HG02759 (cell line): ENCODE measurements at regions not wholly inside any gene's neighbourhood (a gene's known extent, or its start where the extent isn't known, plus 50 kb on each side); places are given as distances from the start of the nearest gene placed in this dataset.
"Not testable (repeated sequence)": the region's sequence is repeated elsewhere in the genome, so short reads cannot be mapped to it uniquely, and the experiment has no call there.

Experiments used
- ATAC-seq: cut with Tn5 transposase; IDR thresholded peaks from one replicate; pipeline ENCODE4 v1.9.1; 2021; ENCODE audit warnings: mild to moderate bottlenecking, moderate library complexity; ENCODE audit not compliant: unreplicated experiment

DNA sequence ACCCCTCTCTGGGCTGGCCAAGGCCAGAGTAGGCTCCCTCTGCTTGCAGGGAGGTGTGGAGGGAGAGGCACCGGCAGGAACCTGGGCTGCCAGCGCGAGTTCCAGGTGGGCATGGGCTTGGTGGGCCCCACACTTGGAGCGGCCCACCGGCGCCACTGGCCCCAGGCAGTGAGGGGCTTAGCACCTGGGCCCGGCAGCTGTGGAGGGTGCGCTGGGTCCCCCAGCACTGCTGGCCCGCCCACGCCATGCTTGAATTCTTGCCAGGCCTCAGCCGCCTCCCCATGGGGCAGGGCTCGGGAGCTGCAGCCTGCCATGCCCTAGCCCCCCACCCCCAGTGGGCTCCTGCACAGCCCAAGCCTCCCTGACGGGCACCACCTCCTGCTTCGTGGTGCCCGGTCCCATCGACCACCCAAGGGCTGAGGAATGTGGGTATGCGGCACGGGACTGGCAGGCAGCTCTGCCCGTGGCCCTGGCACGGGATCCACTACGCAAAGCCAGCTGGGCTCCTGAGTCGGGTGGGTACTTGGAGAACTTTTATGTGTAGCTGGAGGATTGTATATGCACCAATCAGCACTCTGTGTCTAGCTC lies 1648.0 kb downstream of the OLFM4 start:
- ATAC-seq = no peak

DNA sequence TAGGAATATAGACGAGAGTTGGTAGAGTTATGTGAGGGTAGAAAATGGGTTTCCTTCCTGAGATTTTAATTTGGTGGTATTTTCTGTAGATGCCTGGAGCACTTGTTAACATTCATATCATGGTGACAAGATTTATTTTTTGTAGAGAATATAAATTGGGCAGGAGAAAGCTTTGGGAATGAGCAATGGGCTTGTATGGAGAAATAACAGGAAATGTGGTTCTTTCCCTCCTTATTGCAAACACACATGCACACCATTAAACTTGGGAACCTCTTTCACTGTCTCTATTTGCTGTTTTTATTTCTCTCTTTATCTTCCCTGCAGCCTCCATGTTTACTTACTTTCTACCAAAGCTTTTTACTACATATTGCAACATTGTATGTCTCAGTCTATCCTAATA lies 1653.6 kb downstream of the OLFM4 start:
- ATAC-seq = no peak

DNA sequence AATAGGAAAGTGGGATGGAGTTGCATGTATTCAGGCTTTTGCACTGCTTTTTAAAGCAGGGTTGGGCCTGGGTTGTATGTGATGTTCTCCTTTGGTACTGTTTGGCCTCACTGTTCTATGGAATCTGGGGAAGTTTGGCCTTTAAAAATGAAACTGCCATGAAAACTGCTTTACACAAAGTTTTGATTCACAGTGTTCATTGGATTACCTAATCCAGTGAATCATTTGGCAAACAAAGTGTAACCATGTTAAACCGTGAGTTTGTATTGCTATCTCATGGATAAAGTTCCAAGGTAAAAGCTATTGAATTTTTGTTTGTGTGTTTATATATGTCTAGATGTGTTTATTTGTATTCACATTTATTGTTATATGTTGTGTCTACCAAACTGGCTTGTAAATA lies 1658.6 kb downstream of the OLFM4 start:
- ATAC-seq = no peak

DNA sequence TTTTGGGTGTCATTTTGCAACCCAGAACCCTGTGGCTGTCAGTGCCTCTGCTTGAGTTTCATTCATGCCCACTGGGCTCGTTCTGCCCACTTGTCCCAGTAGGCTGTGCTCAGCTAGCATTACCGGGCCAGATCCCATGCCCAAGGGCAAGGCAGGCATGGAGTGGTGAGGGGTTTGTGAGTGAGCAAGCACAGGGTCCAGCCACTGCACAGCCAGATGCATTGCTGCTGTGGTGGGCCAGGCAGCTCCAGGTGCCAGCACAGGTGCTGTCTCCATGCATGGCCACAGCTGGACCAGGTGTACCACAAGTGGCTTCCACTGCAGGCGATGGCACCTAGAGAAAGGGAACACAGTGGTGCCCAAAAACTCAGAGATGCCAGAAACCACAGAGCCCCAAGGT lies 1671.2 kb downstream of the OLFM4 start:
- ATAC-seq = no peak

DNA sequence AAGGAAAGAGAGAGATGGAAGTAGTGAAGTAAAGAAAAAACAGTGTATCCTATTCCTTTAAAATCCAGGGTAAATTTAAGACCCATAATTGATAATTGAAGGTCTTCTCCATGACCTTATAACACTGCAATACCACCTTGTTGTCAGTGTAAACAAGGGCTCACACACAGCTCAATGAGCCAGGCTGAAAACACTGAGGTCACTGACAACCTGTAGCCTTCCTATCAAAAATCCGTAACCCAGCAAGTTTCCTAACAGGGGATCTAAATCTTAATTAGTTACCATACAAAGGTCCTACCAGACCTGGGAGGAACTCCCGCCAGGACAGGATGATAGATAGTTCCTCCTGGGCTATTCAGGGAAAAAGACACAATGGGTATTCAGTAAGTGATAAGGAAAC lies 1677.1 kb downstream of the OLFM4 start:
- ATAC-seq = no peak

DNA sequence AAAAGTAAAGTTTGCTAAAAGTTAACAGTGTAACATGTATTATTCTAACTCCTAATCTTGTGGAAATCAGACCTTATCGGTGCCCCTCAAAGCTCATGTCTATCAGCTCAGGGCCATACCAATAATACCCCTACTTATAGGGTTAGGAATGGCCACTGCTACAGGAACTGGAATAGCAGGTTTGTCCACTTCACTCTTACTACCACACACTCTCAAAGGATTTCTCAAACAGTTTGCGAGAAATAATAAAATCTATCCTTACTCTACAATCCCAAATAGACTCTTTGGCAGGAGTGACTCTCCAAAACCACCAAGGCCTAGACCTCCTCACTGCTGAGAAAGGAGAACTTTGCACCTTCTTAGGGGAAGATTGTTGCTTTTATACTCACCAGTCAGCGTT lies 1677.7 kb downstream of the OLFM4 start:
- no peak for ATAC-seq

DNA sequence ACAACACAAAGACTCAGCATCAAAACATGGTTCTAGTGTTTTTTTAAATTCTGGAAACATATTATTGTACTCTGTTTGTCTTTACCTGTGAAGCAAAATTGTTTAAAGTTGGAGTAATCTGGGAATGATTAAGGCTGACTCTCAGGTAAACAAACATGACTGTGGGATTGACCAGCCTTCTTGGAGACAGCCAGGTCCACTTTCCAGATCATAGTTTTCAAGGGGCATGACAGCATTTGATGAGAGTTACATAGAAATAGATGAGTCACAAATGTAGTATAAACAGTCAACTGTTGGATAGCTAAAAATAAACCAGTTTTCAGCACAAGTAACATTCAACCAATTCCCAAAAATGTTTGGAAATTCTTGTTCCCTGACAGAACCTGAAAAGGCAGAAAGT lies 1680.9 kb downstream of the OLFM4 start:
- no peak for ATAC-seq

DNA sequence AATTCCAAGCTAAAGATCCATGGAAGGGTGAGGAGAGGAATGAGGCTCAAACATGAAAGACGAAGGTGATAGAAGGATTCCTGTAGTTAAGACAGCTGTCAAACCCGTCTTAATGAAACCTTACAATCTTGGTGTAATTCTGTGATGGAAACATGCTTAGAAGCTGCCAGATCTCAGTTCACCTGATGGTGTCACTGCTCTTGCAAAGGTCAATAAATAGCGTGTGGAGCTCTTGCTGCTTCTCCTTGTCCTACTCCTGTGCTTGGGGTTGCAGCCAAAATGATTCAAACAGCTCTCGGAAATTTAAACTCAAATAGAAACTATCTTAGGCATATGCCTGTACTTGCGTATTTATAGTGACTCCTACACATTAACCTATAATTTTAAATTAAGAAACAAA lies 1705.0 kb downstream of the OLFM4 start:
- ATAC-seq = no peak

DNA sequence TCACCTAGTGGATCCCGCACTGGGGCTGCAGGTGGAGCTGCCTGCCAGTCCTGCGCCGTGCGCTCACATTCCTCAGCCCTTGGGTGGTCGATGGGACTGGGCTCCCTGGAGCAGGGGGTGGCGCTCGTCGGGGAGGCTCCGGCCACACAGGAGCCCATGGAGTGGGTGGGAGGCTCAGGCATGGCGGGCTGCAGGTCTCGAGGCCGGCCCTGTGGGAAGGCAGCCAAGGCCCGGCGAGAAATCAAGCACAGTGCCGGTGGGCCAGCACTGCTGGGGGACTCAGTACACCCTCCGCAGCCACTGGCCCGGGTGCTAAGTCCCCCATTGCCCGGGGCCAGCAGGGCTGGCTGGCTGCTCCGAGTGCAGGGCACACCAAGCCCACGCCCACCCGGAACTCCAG lies 1708.6 kb downstream of the OLFM4 start:
- ATAC-seq = not testable (repeated sequence)

DNA sequence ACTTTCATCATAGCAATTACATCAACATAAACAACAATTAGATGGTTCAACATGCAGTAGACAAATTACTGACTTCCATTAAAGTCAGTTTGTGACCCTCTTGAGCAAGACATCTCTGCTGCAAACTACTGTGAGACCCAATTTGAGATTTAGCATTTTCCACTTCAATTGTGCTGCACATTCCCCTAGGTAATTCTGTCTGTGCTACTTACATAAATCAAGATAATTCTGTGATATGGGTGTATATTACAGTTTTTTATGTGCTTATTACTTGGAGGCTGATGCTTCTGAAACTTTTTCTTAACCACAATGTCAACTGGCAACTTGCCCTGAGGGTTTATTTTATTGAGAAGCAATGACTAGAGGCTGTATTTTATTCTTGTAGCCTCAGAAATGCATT lies 1714.4 kb downstream of the OLFM4 start:
- ATAC-seq = no peak

DNA sequence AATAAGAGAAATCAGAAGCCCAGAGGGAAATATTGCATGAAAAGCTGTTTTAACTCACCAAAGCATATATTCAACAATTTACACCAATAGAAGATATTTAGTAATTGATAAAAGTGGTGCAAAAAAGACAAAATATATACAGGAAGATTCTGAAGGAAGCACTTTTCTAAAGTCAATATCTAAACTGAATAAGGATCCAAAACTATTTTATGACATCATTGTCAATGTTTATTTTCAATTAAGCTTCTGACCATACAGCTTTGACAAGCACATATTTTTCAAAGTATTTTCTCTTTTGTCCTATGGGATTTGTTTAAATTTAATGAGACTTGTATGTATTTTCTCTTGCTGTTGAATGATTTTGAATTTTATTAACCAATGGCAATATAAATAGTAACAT lies 1716.1 kb downstream of the OLFM4 start:
- ATAC-seq = no peak

DNA sequence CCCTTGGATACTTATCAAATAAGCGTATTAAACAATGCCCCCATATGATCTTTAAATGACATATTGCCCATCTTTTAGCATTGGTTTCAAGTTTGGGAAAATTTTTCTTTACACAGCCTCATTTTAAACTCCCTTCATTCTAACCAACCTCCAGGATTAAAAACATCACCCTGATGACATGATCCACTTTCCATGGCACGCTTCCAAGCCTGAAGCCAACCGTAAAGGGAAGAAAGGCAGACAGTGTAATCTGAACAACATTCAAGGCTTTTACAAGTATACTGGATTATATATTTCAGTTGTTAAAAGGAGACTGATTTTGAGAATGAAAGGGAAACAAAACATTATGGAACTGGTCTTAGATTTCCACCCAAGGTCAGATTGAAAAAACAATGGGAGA lies 1721.9 kb downstream of the OLFM4 start:
- no peak for ATAC-seq

DNA sequence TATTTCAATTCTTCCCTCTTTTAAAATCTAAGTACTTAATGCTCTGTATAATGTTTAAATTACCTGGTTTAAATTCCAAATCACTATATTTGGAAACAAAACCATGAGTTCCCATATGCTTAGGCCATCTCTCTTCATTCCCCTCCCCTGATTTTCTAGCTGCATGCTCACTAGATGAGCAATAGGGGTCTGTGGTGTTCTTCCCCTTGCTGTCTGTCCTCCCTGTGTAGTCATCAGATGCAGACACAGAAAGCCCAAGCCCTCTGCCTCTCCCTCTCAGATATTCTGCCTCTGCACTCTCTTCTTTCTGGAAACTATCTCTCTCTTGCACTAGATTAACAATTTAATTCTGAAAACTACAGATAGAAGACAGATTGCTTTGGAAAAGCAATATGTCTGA lies 1730.2 kb downstream of the OLFM4 start:
- no peak for ATAC-seq

DNA sequence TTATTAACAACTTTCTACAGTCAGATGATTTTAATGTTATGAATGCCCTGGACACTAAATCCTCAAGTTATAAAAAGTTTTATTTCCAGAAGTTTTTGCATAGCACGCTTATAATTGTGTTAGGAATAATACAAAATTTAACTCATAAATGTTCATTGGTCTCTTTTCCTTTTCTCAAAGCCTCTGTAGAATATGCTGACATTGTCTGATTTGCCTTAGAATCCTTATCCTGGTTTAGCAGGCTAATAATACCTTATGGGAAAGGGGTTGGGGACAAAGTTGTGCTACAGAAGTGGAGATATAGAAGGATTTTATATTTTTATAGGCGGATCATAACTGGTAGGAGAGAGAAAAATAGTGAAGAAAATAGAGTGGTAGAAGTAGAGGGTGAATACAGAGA lies 1739.6 kb downstream of the OLFM4 start:
- ATAC-seq = no peak

DNA sequence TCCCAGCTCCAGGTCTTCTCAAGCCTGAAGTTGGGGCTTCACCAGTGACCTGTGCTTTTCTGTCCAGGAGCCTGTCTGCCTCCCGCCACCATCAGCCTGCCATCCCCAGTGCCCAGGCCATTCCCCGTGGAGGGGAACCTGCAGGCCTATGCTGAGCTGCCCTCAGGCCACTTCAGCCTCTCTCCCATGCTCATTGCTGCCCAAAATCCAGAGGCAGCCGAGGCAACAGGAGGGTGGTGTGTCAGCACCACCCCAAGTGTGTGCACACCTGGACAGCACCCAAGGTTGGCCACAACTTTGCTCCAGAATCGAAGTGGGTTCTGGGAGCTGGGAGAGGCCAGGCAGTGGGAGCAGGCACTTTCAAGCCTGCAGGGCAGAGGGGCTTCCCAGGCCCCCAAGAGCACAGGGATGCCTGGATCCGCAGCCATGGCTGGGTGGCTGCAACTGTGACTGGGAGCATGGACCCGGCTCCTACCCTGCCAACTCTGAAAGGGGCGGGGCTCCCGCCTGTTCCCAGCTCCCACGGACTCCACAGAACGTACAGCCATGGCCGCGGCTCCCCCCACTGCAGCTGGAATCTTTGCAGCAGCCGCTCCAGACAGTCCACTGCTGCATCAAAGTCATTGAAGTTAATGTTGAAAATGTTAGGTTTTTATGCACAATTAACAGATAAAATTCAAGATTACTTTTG lies 1747.0 kb downstream of the OLFM4 start:
- ATAC-seq = no peak

DNA sequence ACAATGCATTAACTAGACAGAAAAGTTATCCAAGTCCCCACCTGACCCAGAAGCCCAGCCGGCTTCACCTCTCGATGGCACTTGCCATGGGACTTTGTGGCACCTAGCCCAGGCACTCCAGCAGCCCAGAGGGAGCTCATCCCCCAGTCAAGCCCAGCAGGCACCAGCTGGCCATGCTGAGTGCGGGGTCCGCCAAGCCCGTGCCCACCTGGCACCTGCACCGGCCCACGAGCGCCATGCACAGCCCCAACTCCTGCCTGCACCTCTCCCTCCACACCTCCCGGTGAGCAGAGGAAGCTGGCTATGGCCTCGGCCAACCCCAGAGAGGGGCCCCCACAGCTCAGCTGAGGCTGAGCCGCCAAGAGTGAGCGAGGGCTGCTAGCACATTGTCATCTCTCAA lies 1759.1 kb downstream of the OLFM4 start:
- no peak for ATAC-seq

DNA sequence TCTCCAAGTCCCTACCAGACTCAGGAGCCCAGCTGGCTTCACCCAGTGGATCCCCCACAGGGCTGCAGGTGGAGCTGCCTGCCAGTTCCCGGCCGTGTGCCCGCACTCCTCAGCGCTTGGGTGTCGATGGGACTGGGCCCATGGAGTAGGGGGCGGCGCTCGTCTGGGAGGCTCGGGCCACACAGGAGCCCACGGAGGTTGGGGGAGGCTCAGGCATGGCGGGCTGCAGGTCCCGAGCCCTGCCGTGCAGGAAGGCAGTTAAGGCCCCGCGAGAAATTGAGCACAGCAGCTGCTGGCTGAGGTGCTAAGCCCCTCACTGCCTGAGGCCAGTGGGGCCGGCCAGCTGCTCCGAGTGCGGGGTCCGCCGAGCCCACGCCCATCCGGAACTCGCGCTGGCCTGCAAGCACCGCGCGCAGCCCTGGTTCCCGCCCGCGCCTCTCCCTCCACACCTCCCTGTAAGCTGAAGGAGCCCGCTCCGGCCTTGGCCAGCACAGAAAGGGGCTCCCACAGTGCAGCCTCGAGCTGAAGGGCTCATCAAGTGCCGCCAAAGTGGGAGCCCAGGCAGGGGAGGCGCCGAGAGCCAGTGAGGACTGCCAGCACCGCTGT lies 1771.1 kb downstream of the OLFM4 start:
- ATAC-seq = no peak

DNA sequence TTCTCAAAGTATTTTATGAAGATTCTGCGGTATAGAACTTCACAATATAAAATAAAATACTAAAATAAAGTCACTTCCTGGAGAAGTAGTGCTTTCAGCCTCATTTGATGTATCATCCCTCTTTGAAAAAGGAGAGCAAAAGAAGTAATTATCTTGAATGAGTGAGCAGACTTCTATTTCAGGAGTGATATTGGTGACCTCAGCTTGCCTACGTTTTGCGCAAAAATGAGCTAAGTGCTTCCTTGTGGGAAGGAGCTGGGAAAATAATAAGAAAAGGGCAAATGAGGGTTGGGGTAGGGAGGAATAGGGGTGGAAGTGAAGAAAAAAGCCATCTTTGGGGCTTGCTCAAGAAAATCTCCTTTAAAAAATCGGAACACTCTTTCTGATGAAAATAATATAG lies 1773.6 kb downstream of the OLFM4 start:
- no peak for ATAC-seq

DNA sequence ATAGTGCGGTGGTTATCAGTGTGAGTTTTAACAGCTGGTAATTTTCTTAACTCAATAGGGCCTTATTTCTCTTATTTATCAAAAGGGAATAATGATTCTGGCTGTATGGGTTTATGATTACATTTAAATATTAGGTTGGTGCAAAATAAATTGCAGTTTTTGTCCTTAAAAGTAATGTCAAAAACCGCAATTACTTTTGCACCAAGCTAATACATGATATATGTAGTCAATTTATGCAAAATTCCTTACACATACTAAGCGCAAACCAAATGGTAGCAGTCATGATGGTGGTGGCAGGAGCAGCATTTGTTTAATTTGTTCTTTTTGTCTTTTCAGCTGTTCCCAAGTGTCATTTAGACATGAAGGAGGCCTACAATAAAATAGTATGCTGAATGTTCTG lies 1777.1 kb downstream of the OLFM4 start:
- ATAC-seq = no peak

DNA sequence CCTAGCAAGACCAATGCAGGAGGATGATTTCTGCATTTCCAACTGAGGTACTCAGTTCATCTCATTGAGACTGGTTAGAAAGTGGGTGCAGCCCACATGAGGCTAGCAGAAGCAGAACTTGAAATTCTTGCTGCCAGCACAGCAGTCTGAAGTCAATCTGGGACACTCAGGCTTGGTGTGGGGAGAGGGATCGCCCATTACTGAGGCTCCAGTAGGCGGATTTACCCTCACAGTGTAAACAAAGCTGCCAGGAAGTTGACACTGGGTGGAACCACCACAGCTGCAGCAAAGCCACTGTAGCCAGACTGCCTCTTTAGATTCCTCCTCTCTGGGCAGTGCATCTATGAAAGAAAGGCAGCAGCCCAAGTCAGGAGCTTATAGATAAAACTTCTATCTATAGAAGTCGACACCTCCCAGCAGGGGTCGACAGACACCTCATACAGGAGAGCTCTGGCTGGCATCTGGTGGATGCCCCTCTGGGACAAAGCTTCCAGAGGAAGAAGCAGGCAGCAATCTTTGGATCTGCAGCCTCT lies 1793.4 kb downstream of the OLFM4 start:
- ATAC-seq = not testable (repeated sequence)

DNA sequence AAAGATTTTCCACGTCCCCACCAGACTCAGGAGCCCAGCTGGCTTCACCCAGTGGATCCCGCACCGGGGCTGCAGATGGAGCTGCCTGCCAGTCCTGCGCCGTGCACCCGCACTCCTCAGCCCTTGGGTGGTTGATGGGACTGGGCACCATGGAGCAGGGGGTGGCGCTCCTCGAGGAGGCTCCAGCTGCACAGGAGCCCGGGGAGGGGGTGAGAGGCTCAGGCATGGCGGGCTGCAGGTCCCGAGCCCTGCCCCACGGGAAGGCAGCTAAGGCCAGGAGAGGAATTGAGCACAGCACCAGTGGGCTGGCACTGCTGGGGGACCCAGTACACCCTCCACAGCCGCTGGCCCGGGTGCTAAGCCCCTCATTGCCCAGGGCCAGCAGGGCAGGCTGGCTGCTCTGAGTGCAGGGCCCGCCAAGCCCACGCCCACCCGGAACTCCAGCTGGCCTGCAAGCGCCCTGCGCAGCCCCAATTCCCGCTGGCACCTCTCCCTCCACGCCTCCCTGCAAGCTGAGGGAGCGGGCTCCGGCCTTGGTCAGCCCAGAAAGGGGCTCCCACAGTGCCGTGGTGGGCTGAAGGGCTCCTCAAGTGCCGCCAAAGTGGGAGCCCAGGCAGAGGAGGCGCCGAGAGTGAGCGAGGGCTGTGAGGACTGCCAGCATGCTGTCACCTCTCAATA lies 1800.9 kb downstream of the OLFM4 start:
- ATAC-seq = not testable (repeated sequence)

DNA sequence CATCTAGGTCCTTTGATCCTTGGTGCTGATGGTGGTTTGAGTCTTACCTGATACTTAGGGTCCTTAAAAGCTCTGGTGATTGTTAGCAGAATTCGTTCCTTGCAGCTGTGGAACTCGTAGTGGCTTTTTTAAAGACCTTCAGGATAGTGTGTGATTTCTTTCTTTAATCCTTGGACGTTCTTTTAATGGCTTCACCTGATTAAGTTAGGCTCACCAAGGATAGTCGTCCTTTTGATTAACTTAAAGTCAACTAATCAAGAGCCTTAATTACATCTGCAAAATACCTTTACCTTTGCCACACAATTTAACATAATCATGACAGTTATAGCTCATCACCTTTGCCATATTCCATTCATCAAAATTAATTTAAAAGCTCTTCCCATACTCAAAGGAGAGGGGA lies 1807.7 kb downstream of the OLFM4 start:
- no peak for ATAC-seq
